ENCODE measurements at regions not wholly inside any gene's neighbourhood (a gene's known extent, or its start where the extent isn't known, plus 50 kb on each side); places are given as distances from the start of the nearest gene placed in this dataset.
A peak's percentile ranks its signal among the peaks of the same experiment; 100 is the strongest.

GRCh38 chr5:124949862-124950261 is 203.4 kb upstream of the ZNF608 start:
- POLR2A ChIA-PET = interaction anchor here (0.6 kb wide), 2 partner anchors 462 to 948 kb away, joined by 3 read pairs; no protein-coding TSS in a partner anchor
- TF ChIP-seq REST (IDR thresholded peaks at IDR 0.05; ENCODE audit: insufficient read depth in 1 of 2, low read depth in 2 of 2, low read length in 1 of 2) = no peak
- TF ChIP-seq, protein P1, sequence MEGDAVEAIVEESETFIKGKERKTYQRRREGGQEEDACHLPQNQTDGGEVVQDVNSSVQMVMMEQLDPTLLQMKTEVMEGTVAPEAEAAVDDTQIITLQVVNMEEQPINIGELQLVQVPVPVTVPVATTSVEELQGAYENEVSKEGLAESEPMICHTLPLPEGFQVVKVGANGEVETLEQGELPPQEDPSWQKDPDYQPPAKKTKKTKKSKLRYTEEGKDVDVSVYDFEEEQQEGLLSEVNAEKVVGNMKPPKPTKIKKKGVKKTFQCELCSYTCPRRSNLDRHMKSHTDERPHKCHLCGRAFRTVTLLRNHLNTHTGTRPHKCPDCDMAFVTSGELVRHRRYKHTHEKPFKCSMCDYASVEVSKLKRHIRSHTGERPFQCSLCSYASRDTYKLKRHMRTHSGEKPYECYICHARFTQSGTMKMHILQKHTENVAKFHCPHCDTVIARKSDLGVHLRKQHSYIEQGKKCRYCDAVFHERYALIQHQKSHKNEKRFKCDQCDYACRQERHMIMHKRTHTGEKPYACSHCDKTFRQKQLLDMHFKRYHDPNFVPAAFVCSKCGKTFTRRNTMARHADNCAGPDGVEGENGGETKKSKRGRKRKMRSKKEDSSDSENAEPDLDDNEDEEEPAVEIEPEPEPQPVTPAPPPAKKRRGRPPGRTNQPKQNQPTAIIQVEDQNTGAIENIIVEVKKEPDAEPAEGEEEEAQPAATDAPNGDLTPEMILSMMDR (IDR thresholded peaks at IDR 0.05) = no peak
- Histone ChIP-seq H3K36me3 (ENCODE audit: control insufficient read depth, insufficient read depth, low read length) (no peaks in the 10 kb centered on the region), H3K27ac (ENCODE audit: low read length) (peak overlapping the region; percentile 14; the same call in 1 of the 2 replicates), H3K4me1 (ENCODE audit: control insufficient read depth, insufficient read depth, low read length) (no peaks in the 10 kb centered on the region; the same call in 1 of the 2 replicates), H3K9me3 (ENCODE audit: control insufficient read depth, insufficient read depth, low read depth, low read length) (no peaks in the 10 kb centered on the region), H3K4me3 (ENCODE audit: low read depth in 2 of 2, low read length in 2 of 2) (no peak overlapping the region), H3K27me3 (ENCODE audit: control insufficient read depth, insufficient read depth, low read length) (no peaks in the 10 kb centered on the region)
- no peak for ATAC-seq
- in situ Hi-C loops (cut with HindIII; ENCODE audit: low pct_unique_long_range_greater_than_20kb, low sequenced_read_pairs) = no loop called here
- no peak for DNase-seq (ENCODE audit: low read depth, low spot score)
- CTCF ChIA-PET = no interaction called here
- intact Hi-C loops (cut with micrococcal nuclease; ENCODE audit: unreplicated experiment) = no loop called here
- no TSS peak for BruUV-seq (replicated peaks)

DNA sequence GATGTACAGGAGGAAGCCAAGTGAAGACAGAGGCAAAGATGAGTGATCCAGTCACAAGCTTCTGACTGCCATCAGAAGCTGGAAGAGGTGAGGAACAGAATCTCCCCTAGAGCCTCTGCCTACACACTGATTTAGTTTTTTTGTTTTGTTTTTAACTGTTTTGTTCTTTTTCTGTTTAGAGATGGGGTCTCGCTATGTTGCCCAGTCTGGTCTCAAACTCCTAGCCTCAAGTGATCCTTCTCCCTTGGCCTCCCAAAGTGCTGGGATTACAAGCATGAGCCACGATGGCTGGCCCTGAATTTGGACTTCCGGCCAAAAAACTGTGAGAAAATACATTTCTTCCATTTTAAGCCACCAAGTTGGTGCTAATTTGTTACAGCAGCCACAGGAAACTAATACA is 204.7 kb upstream of the ZNF608 start:
- TF ChIP-seq, protein P1 (IDR thresholded peaks at IDR 0.05) = no peak
- TF ChIP-seq REST (IDR thresholded peaks at IDR 0.05; ENCODE audit: insufficient read depth in 1 of 2, low read depth in 2 of 2, low read length in 1 of 2) (no peak), TCF7L2 (IDR thresholded peaks at IDR 0.05; ENCODE audit: low read depth, low read length) (no peak), SIN3A (IDR thresholded peaks at IDR 0.05; ENCODE audit: borderline replicate concordance, insufficient read depth, low read depth, low read length) (no peak), POLR2AphosphoS5 (IDR thresholded peaks at IDR 0.05; ENCODE audit: low read depth, low read length) (no peak)
- Histone ChIP-seq H3K4me3 (ENCODE audit: low read depth in 2 of 2, low read length in 2 of 2) (no peak overlapping the region), H3K9me3 (ENCODE audit: control insufficient read depth, insufficient read depth, low read depth, low read length) (no peaks in the 10 kb centered on the region), H3K27ac (ENCODE audit: low read length) (peak overlapping the region; percentile 59; the same call in 1 of the 2 replicates), H3K27me3 (ENCODE audit: control insufficient read depth, insufficient read depth, low read length) (no peaks in the 10 kb centered on the region), H3K36me3 (ENCODE audit: control insufficient read depth, insufficient read depth, low read length) (no peaks in the 10 kb centered on the region), H3K4me1 (ENCODE audit: control insufficient read depth, insufficient read depth, low read length) (no peaks in the 10 kb centered on the region; the same call in 1 of the 2 replicates)
- intact Hi-C loops (cut with micrococcal nuclease; ENCODE audit: unreplicated experiment) (no loop called here), in situ Hi-C loops (cut with HindIII; ENCODE audit: low pct_unique_long_range_greater_than_20kb, low sequenced_read_pairs) (no loop called here)
- ChIA-PET CTCF (no interaction called here), POLR2A (no interaction called here)
- no peak for DNase-seq (ENCODE audit: low read depth, low spot score)
- BruUV-seq (replicated peaks) = no TSS peak
- ATAC-seq = no peak
